ENCODE measurements at regions not wholly inside any gene's neighbourhood (a gene's known extent, or its start where the extent isn't known, plus 50 kb on each side); places are given as distances from the start of the nearest gene placed in this dataset.

DNA sequence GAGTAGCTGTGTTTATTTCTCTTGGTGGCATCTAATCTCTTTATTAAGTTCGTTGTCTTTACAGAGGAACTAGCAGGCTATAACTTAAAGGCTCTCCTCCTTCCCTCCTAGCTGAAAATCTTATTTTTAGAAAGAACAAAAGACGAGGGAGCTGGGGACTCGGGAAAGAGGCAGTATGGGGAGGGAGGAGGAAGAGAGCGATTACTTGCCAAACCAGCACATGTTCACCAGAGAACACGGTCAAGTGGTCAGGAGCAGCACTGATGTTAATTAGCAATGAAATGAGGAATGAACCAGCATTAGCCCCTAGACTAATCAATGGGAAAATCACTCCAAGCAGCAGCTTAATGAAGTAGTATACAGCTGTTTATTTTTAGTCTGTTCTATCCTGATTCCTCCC, 171.3 kb upstream of the ESRRG start:
- TF ChIP-seq POLR2A (IDR thresholded peaks at IDR 0.05; ENCODE audit: low read depth, low read length) = no peak
- no peak for TF ChIP-seq POLR2AphosphoS5 (IDR thresholded peaks at IDR 0.05; ENCODE audit: low read depth, low read length)
- no peak for TF ChIP-seq TAF1 (IDR thresholded peaks at IDR 0.05; ENCODE audit: borderline replicate concordance, low read depth, low read length)

Data from GM12892 (cell line).